GM19025 (cell line): ENCODE measurements at regions not wholly inside any gene's neighbourhood (a gene's known extent, or its start where the extent isn't known, plus 50 kb on each side); places are given as distances from the start of the nearest gene placed in this dataset.
A peak's percentile ranks its signal among the peaks of the same experiment; 100 is the strongest.

Experiments
- ATAC-seq: cut with Tn5 transposase; IDR thresholded peaks from one replicate; pipeline ENCODE4 v1.9.1; 2021; ENCODE audit warnings: mild to moderate bottlenecking, low read depth, moderate library complexity; ENCODE audit not compliant: unreplicated experiment

GRCh38 chr13:39279077-39279476, 240.8 kb downstream of the NHLRC3 start:
- ATAC-seq = no peak

GRCh38 chr13:39281539-39282150, 243.4 kb downstream of the NHLRC3 start:
- no peak for ATAC-seq

GRCh38 chr13:39282400-39282972, 244.2 kb downstream of the NHLRC3 start:
- peak; percentile 93 for ATAC-seq

- ATAC-seq = peak; percentile 10
Observed at GRCh38 chr13:39283072-39283471, 244.8 kb downstream of the NHLRC3 start.

GRCh38 chr13:39284801-39285388, 246.6 kb downstream of the NHLRC3 start:
- no peak for ATAC-seq
